Left ventricle myocardium inferior (tissue), 1 donor: ENCODE measurements at regions not wholly inside any gene's neighbourhood (a gene's known extent, or its start where the extent isn't known, plus 50 kb on each side); places are given as distances from the start of the nearest gene placed in this dataset.
"Not testable (repeated sequence)": the region's sequence is repeated elsewhere in the genome, so short reads cannot be mapped to it uniquely, and the experiment has no call there.

Source experiments
- DNase-seq: peaks from one replicate; pipeline ENCODE4 v3.0.0-alpha.2; 2020
- H3K27ac ChIP-seq: fragments of 200-600 bp; replicated peaks from 2 replicates; pipeline ENCODE4 v1.8.0; 2021
- H3K27me3 ChIP-seq: fragments of 200-600 bp; 2 replicates; pipeline ENCODE4 v1.8.0; 2021; ENCODE audit warnings: low read depth
- H3K36me3 ChIP-seq: fragments of 200-600 bp; 2 replicates; pipeline ENCODE4 v1.8.0; 2021
- H3K4me1 ChIP-seq: fragments of 200-600 bp; 2 replicates; pipeline ENCODE4 v1.8.0; 2021
- H3K4me3 ChIP-seq: fragments of 200-600 bp; 2 replicates; pipeline ENCODE4 v1.8.0; 2021; ENCODE audit warnings: mild to moderate bottlenecking, moderate library complexity
- H3K9me3 ChIP-seq: fragments of 200-600 bp; replicated peaks from 2 replicates; pipeline ENCODE4 v1.8.0; 2021
- intact Hi-C: fragments of 100-400 bp; cut with micrococcal nuclease; formaldehyde crosslinking; loops from one replicate; pipeline ENCODE4 v1.11.0; 2022
- TF ChIP-seq, protein P1 (sequence below): fragments of 200-600 bp; IDR thresholded peaks from 2 replicates; pipeline ENCODE4 v1.8.0; 2021; ENCODE audit warnings: antibody characterized with exemption, mild to moderate bottlenecking, borderline replicate concordance
- donor health status: DM: no; HTN: yes; CAD: no; lungs with severe emphysema.

GRCh38 chr11:34775417-34775888, 140.7 kb downstream of the APIP start:
- H3K4me3 ChIP-seq: no peak overlapping the region
- TF ChIP-seq, protein P1, sequence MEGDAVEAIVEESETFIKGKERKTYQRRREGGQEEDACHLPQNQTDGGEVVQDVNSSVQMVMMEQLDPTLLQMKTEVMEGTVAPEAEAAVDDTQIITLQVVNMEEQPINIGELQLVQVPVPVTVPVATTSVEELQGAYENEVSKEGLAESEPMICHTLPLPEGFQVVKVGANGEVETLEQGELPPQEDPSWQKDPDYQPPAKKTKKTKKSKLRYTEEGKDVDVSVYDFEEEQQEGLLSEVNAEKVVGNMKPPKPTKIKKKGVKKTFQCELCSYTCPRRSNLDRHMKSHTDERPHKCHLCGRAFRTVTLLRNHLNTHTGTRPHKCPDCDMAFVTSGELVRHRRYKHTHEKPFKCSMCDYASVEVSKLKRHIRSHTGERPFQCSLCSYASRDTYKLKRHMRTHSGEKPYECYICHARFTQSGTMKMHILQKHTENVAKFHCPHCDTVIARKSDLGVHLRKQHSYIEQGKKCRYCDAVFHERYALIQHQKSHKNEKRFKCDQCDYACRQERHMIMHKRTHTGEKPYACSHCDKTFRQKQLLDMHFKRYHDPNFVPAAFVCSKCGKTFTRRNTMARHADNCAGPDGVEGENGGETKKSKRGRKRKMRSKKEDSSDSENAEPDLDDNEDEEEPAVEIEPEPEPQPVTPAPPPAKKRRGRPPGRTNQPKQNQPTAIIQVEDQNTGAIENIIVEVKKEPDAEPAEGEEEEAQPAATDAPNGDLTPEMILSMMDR: no peak
- intact Hi-C loops: no loop called here
- no peak for DNase-seq
- H3K9me3 ChIP-seq: peaks cover 15% of the 10 kb centered on the region
- no peaks in the 10 kb centered on the region for H3K4me1 ChIP-seq
- no peaks in the 10 kb centered on the region for H3K36me3 ChIP-seq
- H3K27ac ChIP-seq: no peak overlapping the region
- H3K27me3 ChIP-seq: peaks cover 6% of the 10 kb centered on the region

DNA sequence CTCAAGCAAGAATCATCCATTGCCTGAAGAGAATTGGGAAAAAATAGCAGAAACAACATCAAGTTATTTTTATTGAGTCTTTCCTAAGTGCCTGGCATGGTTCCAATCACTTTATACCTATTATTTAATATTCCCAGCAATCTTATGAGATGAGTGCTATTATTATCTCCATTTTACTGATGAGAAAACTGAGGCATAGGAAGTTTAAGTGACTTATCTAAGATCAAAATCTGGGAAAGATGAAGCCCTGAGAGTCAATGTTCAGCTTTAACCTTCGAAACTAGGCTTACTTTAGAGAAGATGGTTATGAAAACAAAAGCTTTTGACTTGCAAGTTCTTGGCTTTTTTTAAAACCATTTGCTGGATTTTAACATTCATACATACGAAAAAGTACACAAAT, 141.6 kb downstream of the APIP start:
- no peaks in the 10 kb centered on the region for H3K4me1 ChIP-seq
- H3K36me3 ChIP-seq: no peaks in the 10 kb centered on the region
- DNase-seq: no peak
- no peak overlapping the region for H3K4me3 ChIP-seq
- peaks cover 7% of the 10 kb centered on the region for H3K9me3 ChIP-seq
- TF ChIP-seq, protein P1: no peak
- H3K27me3 ChIP-seq: peaks cover 15% of the 10 kb centered on the region
- H3K27ac ChIP-seq: no peak overlapping the region
- intact Hi-C loops: no loop called here

GRCh38 chr11:34773826-34774225, 142.4 kb downstream of the APIP start:
- Histone ChIP-seq H3K4me3 (no peak overlapping the region), H3K36me3 (no peaks in the 10 kb centered on the region), H3K27ac (no peak overlapping the region), H3K9me3 (peaks cover 7% of the 10 kb centered on the region), H3K27me3 (peaks cover 17% of the 10 kb centered on the region), H3K4me1 (no peaks in the 10 kb centered on the region)
- no peak for DNase-seq
- TF ChIP-seq, protein P1: no peak
- intact Hi-C loops: no loop called here

DNA sequence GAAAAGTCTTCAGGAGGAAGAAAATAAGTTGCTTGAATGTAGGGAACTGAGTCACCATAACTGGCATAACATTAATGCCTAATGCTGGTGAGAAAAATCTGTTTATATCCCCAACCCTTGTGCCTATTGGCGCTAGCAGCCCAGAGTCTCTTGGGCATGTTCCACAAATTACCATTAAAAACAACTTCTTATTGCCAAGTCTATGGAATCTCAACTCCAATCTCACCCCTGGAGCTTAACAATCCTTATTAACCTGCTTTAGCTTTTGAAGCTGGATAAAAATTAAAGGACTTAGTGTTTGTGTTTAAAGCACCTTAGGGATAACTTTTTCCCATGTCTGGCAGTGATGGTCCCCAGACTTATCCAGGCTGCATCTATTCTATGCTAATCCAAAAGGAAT, 143.0 kb downstream of the APIP start:
- DNase-seq: no peak
- Histone ChIP-seq H3K9me3 (peaks cover 9% of the 10 kb centered on the region), H3K4me1 (no peaks in the 10 kb centered on the region), H3K4me3 (no peak overlapping the region), H3K27ac (no peak overlapping the region), H3K27me3 (peaks cover 17% of the 10 kb centered on the region), H3K36me3 (no peaks in the 10 kb centered on the region)
- TF ChIP-seq, protein P1: no peak
- intact Hi-C loops: no loop called here

GRCh38 chr11:34770111-34770510, 146.1 kb downstream of the APIP start:
- no peak for DNase-seq
- H3K36me3 ChIP-seq: no peaks in the 10 kb centered on the region
- TF ChIP-seq, protein P1: no peak
- H3K4me1 ChIP-seq: no peaks in the 10 kb centered on the region
- H3K27me3 ChIP-seq: peaks cover 17% of the 10 kb centered on the region
- peaks cover 10% of the 10 kb centered on the region for H3K9me3 ChIP-seq
- intact Hi-C loops: no loop called here
- no peak overlapping the region for H3K4me3 ChIP-seq
- H3K27ac ChIP-seq: no peak overlapping the region

GRCh38 chr11:34769224-34769623, 147.0 kb downstream of the APIP start:
- Histone ChIP-seq H3K27ac (no peak overlapping the region), H3K27me3 (peaks cover 17% of the 10 kb centered on the region), H3K36me3 (no peaks in the 10 kb centered on the region), H3K4me1 (no peaks in the 10 kb centered on the region), H3K4me3 (no peak overlapping the region), H3K9me3 (peaks cover 16% of the 10 kb centered on the region)
- intact Hi-C loops: no loop called here
- TF ChIP-seq, protein P1: no peak
- DNase-seq: no peak

DNA sequence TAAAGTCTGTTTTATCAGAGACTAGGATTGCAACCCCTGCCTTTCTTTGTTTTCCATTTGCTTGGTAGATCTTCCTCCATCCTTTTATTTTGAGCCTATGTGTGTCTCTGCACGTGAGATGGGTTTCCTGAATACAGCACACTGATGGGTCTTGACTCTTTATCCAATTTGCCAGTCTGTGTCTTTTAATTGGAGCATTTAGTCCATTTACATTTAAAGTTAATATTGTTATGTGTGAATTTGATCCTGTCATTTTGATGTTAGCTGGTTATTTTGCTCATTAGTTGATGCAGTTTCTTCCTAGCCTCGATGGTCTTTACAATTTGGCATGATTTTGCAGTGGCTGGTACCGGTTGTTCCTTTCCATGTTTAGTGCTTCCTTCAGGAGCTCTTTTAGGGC, 141.7 kb downstream of the EHF start:
- H3K4me1 ChIP-seq, H3K36me3 ChIP-seq, H3K27ac ChIP-seq, H3K4me3 ChIP-seq, DNase-seq, intact Hi-C loops: not testable (repeated sequence)
- peaks cover 20% of the 10 kb centered on the region for H3K9me3 ChIP-seq
- peaks cover 11% of the 10 kb centered on the region for H3K27me3 ChIP-seq
